SU-DHL-6 (cell line): ENCODE measurements at regions not wholly inside any gene's neighbourhood (a gene's known extent, or its start where the extent isn't known, plus 50 kb on each side); places are given as distances from the start of the nearest gene placed in this dataset.

Experiments used
- H2AFZ ChIP-seq: fragments of 200-600 bp; sonication (generic); 2 replicates; pipeline ENCODE4 v1.6.1; 2014; ENCODE audit warnings: low read depth, mild to moderate bottlenecking, moderate library complexity, mixed read lengths, antibody characterized with exemption, low read length; ENCODE audit not compliant: severe bottlenecking
- H3F3A ChIP-seq: fragments of 200-600 bp; shearing (Covaris generic); 2 replicates; pipeline ENCODE4 v1.6.0; 2016; ENCODE audit warnings: antibody characterized with exemption, mild to moderate bottlenecking; ENCODE audit not compliant: insufficient read depth
- H3K27ac ChIP-seq: fragments of 200-600 bp; sonication (generic); 2 replicates; pipeline ENCODE4 v1.5.1; 2016; ENCODE audit warnings: low read depth, mild to moderate bottlenecking, low read length, moderate library complexity, mixed read lengths
- H3K27me3 ChIP-seq: fragments of 200-600 bp; sonication (generic), shearing (Covaris generic); 2 replicates; pipeline ENCODE4 v1.6.0; 2014; ENCODE audit warnings: mild to moderate bottlenecking, low read length
- H3K36me3 ChIP-seq: fragments of 200-600 bp; sonication (generic); 2 replicates; pipeline ENCODE4 v1.6.1; 2014; ENCODE audit warnings: mild to moderate bottlenecking, low read length, mixed read lengths
- H3K4me2 ChIP-seq: fragments of 300-600, 200-600 bp; shearing (Covaris generic), sonication (generic); 2 replicates; pipeline ENCODE4 v1.6.0; 2014; ENCODE audit warnings: low read length, low read depth, mild to moderate bottlenecking; ENCODE audit not compliant: poor library complexity, severe bottlenecking
- H3K4me3 ChIP-seq: fragments of 200-600 bp; sonication (generic); 2 replicates; pipeline ENCODE4 v1.5.1; 2014; ENCODE audit warnings: antibody characterized with exemption, low read length, mild to moderate bottlenecking, mixed read lengths; ENCODE audit not compliant: insufficient read depth, poor library complexity, severe bottlenecking
- H3K79me2 ChIP-seq: fragments of 200-600 bp; sonication (generic); 2 replicates; pipeline ENCODE4 v1.6.1; 2014; ENCODE audit warnings: mild to moderate bottlenecking, low read length, moderate library complexity; ENCODE audit not compliant: insufficient read depth
- H3K9ac ChIP-seq: fragments of 200-600 bp; sonication (generic); 2 replicates; pipeline ENCODE4 v1.7.0; 2014; ENCODE audit warnings: mild to moderate bottlenecking, low read length
- H3K9me2 ChIP-seq: fragments of 200-600 bp; sonication (generic); replicated peaks from 2 replicates; pipeline ENCODE4 v1.6.1; 2014; ENCODE audit warnings: low read length; ENCODE audit not compliant: insufficient read depth
- H3K9me3 ChIP-seq: fragments of 200-600 bp; sonication (generic); 2 replicates; pipeline ENCODE4 v1.6.1; 2014; ENCODE audit warnings: low read length, mixed read lengths; ENCODE audit not compliant: insufficient read depth
- H4K20me1 ChIP-seq: fragments of 200-600 bp; sonication (generic); 2 replicates; pipeline ENCODE4 v1.6.1; 2014; ENCODE audit warnings: low read depth, mild to moderate bottlenecking, antibody characterized with exemption, low read length, moderate library complexity, mixed read lengths
- EZH2phosphoT487 ChIP-seq: fragments of 200-600 bp; sonication (generic), shearing (Covaris generic); conservative IDR thresholded peaks from 2 replicates; pipeline ENCODE4 v1.6.1; 2018; ENCODE audit warnings: mild to moderate bottlenecking, antibody characterized with exemption, low read length, moderate library complexity, mixed read lengths
- TF ChIP-seq, protein P1 (sequence below): fragments of 200-600 bp; sonication (generic); IDR thresholded peaks from one replicate; pipeline ENCODE4 v1.5.1; 2017; ENCODE audit warnings: antibody characterized with exemption, mild to moderate bottlenecking, low read length, moderate library complexity; ENCODE audit not compliant: insufficient read depth, poor library complexity, severe bottlenecking

DNA sequence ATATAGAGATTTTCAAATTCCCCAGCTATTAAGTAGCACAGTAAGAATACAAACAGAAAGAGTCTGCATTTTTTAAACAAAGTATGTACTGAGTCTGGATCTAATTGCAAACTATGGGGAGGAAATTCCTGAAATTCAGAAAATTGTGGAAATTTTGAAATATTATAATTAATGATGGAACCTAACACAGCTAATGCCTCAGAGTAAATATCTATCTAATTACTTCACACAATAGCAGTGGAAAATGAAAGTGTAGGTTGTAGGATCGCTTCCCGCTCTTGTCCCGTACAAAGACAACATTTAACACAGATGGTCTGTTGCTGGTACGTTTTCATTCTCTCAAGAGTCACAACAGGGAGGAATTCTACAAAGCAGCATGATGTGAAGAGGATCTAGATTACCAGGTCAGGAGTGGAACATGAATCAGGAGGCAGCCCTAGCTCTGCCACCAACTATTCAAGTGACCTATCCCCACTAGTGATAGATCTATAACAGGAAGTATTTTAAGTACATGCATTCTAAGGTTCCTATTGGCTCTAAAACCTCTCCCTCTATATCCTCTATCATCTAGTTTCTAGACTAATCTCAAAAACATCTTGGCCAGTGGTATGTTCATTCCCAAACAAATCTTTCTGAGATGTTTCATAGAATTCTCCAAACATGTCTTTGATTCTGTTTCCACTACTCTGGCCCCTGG lies 58.9 kb upstream of the GRAMD2B start:
- no peak overlapping the region for H3K4me2 ChIP-seq

DNA sequence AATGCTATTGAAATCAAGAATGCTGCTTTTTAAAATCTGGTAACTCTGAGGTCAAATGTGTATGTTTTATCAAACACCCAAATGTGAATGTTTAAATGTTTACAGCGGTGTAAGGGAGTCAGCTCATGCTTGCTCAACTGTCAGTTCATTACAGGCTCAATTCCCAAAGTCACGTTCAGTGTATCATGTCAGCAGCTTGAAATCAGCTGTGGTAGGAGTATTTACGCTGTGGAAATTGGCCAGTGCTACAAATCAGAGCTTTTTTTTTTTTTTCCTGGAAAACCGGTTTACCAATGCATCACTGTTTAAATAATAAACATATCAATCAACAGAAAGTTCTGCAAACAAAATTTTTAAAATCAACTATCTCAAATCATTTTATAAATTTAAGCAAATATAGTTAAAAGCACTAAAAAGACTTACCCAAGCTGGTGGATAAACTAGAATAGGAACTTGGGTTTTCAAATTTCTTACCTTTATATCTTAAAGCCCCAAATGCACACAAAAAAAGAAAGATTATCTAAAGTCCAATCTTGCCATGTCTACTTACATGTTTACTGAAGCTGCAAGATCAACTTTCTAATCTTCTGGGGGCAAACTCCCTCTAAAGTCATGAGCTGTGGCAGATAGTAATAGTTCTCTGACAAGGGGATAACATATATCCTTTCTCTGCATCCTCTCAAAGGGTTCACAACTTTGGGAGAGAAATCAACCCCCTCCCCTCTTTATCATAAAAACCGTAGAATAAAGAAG lies 57.6 kb upstream of the GRAMD2B start:
- Histone ChIP-seq H3K9ac (no peak overlapping the region), H3K4me3 (no peak overlapping the region), H3K9me3 (no peaks in the 10 kb centered on the region), H3K79me2 (no peaks in the 10 kb centered on the region), H3K9me2 (no peaks in the 10 kb centered on the region), H4K20me1 (no peaks in the 10 kb centered on the region), H3K27ac (no peak overlapping the region), H3F3A (no peaks in the 10 kb centered on the region), H3K27me3 (no peaks in the 10 kb centered on the region), H2AFZ (no peak overlapping the region), H3K4me2 (no peak overlapping the region), H3K36me3 (no peaks in the 10 kb centered on the region)
- no peak for TF ChIP-seq EZH2phosphoT487
- TF ChIP-seq, protein P1, sequence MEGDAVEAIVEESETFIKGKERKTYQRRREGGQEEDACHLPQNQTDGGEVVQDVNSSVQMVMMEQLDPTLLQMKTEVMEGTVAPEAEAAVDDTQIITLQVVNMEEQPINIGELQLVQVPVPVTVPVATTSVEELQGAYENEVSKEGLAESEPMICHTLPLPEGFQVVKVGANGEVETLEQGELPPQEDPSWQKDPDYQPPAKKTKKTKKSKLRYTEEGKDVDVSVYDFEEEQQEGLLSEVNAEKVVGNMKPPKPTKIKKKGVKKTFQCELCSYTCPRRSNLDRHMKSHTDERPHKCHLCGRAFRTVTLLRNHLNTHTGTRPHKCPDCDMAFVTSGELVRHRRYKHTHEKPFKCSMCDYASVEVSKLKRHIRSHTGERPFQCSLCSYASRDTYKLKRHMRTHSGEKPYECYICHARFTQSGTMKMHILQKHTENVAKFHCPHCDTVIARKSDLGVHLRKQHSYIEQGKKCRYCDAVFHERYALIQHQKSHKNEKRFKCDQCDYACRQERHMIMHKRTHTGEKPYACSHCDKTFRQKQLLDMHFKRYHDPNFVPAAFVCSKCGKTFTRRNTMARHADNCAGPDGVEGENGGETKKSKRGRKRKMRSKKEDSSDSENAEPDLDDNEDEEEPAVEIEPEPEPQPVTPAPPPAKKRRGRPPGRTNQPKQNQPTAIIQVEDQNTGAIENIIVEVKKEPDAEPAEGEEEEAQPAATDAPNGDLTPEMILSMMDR: no peak

More for the DNA sequence above, 58.9 kb upstream of the GRAMD2B start:
- Histone ChIP-seq H3K4me3 (no peak overlapping the region), H3K27ac (no peak overlapping the region), H3K36me3 (no peaks in the 10 kb centered on the region), H3F3A (no peaks in the 10 kb centered on the region), H3K27me3 (no peaks in the 10 kb centered on the region), H2AFZ (no peak overlapping the region), H3K9ac (no peak overlapping the region), H3K9me2 (no peaks in the 10 kb centered on the region), H4K20me1 (no peaks in the 10 kb centered on the region), H3K9me3 (no peaks in the 10 kb centered on the region), H3K79me2 (no peaks in the 10 kb centered on the region)
- no peak for TF ChIP-seq EZH2phosphoT487
- TF ChIP-seq, protein P1: no peak

DNA sequence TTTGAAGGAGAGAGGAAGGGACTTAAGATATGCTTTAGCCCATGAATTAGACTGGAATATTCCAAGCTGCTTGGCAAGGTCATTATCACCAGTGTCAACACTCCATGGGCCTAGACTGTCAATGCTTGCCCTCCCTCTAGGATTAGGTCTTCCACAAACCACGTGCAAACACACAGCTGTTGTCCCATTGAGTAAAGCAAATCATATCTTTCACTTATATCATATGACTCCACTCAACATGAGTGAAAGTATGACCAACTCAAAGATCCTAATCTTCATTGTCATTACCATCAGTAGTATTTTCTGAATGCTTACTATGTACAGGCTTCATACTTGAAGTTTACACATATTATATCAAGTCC lies 57.0 kb upstream of the GRAMD2B start:
- Histone ChIP-seq H3K4me2 (no peak overlapping the region), H3K9ac (no peak overlapping the region), H3K9me2 (no peaks in the 10 kb centered on the region), H3K27me3 (no peaks in the 10 kb centered on the region), H3F3A (no peaks in the 10 kb centered on the region), H2AFZ (no peak overlapping the region), H3K36me3 (no peaks in the 10 kb centered on the region), H3K9me3 (no peaks in the 10 kb centered on the region), H4K20me1 (no peaks in the 10 kb centered on the region), H3K79me2 (no peaks in the 10 kb centered on the region), H3K4me3 (no peak overlapping the region), H3K27ac (no peak overlapping the region)
- TF ChIP-seq, protein P1: no peak
- no peak for TF ChIP-seq EZH2phosphoT487
